ENCODE measurements at regions not wholly inside any gene's neighbourhood (a gene's known extent, or its start where the extent isn't known, plus 50 kb on each side); places are given as distances from the start of the nearest gene placed in this dataset.
A peak's percentile ranks its signal among the peaks of the same experiment; 100 is the strongest.

DNA sequence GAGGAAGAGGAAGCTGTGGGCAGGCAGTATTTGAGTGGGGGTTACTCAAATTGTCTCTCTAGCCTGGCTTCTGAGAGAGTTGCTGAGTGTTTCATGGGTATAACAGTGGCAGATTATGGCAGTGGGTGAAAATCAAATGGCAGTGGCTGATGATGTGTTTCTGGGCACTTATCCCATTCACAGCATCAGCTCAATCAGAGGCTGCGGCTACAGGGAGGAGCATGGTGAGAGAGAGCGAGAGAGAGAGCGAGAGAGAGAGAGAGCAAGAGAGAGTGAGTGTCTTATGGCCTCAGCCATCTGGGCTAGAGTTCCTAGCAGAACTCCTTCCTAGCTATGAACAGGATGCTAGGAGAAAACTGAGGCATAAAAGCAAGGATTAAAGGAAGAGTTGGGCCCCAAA is 178.9 kb downstream of the OLFM4 start:
- DNase-seq: no peak

GRCh38 chr13:53214433-53214832 is 185.8 kb downstream of the OLFM4 start:
- DNase-seq: no peak

- DNase-seq: no peak
Measured at GRCh38 chr13:53215563-53215962, 186.9 kb downstream of the OLFM4 start.

DNA sequence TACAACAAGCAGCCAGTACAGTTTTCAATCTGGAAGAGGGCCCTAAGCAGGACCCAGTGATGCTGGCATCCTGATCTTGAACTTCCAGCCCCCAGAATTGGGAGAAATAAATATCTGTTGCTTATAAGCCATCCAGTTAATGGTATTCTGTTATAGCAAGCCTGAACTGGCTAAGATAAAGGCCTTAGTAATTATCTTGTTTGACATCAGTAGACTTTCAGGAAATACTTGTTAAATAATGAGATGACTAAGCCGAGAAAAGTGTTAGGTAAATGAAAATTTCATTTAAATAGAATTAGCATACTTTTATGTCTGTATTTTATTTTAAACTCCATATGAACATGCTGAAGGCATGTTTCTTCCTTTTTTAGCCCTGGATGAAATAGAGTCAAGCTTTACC is 188.2 kb downstream of the OLFM4 start:
- no peak for DNase-seq

- no peak for DNase-seq
Measured at GRCh38 chr13:53217194-53217593, 188.6 kb downstream of the OLFM4 start.

DNA sequence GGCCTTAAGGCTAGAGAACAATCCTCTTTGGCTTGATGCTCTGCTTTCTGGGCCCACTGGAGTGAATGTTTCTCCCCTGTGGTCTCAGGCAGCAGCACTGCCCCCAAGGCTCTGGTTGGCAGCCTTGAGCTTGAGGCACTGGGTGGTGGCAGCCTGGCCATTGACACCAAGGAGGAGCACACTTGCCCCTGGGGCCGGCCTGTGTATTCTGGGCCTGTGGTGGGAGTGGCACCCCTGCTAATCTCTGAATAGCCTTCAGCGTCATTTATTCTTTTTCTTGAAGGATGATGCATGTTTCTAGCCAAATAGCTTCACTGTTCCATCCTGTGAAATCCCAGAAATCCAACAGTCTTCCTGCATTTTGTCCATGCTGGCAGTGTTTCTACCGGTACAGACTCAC is 191.4 kb downstream of the OLFM4 start:
- DNase-seq: no peak

GRCh38 chr13:53237696-53238095 is 209.1 kb downstream of the OLFM4 start:
- no peak for DNase-seq

DNA sequence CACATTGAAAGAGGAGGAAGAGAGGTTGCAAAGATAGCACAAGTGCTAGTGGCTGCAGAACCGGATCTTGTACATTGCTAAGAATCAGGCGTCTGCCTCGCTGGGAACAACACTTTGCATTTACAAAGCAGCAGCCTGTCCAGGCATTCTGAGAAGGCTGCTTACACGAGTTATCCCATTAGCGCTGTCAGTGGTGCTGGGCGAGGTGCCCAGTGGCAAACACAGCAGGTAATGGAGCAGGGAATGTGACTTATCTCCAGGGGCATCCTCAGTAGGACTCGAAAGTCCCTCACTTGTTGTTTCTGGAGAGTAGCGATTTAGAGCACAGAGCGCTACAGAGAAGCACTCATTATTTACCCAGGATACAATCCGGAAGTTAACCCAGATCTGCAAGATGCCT is 209.6 kb downstream of the OLFM4 start:
- peak; percentile 14 for DNase-seq

DNA sequence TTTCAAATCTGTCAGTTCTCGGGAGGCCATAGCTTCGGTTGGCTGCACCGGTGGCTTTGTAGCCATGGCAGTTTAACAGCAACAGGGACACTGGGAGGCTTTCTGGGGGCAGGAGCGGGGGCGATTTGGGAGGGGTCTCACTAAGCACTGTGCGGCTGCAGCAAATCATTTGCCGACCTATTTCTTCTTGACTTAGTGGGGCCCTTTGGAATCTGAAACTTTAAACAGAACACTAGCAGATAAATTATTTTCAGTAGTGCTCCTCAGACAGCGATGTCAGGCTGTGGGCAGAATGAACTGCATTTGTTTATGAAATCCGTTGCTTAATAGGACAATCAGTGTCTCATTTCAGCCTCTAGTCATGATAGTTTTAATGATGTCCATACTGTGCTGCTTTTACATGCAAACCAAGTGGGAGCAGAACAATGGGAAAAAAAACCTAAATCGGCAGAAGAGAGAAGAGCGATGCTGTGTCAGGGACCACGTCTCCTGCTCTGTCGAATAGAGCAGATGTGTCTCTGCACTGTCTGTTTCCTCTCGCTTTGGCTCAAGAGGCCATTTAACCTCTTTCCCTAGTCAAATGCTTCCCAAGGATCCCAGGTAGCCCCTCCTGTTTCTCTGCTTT is 211.9 kb downstream of the OLFM4 start:
- DNase-seq: no peak

DNA sequence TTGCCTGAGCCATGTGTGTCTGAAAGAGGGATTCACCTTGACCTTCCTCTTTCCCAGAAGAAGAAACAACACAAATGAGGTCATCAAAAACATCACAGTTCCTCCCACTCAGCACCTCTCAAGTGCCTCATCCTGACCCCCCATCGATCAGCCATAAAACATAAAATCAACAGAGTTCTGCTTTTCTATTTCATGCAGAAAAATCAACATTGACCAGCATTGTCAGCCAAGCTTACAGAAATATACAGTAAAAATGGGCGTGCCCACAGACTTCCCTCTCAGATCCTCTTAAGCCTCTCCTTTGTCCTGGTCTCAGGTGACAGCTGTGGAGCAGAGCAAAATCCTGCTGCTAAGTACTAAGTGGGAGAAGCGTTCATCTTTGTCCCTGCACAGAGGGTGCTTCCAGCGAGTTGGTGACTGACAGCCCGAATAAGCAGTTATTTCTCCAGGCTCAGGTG is 213.3 kb downstream of the OLFM4 start:
- DNase-seq: peak; percentile 63

DNA sequence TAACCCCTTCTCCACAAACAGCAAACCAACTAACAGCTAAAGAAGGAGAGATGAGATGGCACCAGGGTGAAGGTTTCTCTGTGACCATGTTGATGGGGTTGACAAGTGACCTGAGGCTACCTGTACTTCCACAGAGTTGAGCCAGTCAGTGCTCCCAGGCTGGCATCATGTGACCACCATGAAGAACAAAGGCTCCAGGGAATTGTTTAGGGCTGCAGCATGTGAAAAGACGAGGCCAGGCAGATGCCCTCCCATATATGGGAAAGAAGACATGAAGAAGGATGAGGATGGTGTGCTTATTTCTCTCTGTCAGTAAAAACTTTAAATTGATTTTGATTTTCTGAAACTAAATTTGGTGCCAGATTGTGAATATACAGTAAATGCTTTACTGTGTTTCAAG is 220.6 kb downstream of the OLFM4 start:
- no peak for DNase-seq

GRCh38 chr13:53250272-53250875 is 221.8 kb downstream of the OLFM4 start:
- peak; percentile 58 for DNase-seq

DNA sequence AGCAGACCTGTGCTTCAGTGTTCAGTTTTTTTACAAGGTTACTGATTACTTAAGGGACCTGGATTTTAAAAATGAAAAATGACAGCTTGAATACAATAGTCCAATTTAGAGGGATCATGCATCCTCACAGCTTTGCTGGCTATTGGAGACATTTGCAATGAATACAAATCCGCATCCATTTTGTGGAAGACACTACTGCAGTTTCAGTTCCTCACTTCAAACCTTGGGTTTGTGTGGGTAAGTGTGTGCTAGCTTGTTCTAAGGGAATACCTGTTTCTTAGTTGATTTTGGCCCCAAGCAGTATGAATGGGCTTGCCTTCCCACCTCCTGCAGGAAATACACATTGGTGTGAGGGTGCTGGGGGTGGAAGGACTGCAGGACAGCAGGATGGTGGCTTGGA is 222.4 kb downstream of the OLFM4 start:
- DNase-seq: no peak

DNA sequence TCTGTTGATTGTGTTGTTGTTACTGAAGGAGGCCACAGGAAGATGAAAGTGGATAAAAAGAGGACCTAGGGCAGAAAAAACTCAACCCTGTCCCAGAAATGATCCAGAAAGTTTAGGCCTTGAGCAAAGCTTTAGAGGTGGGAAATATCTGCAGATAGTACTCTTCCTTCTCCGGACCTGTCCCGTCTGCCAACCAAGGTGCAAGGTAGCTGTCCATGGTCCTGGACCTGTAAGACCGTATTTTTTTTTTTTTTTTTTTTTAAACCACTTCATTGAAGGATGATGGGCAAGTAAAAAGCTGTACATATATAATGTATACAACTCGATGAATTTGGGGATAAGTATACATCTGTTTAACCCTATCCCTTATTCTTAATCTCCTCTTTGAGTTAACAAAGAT is 225.9 kb downstream of the OLFM4 start:
- DNase-seq: no peak

GRCh38 chr13:53255795-53256194 is 227.2 kb downstream of the OLFM4 start:
- no peak for DNase-seq

DNA sequence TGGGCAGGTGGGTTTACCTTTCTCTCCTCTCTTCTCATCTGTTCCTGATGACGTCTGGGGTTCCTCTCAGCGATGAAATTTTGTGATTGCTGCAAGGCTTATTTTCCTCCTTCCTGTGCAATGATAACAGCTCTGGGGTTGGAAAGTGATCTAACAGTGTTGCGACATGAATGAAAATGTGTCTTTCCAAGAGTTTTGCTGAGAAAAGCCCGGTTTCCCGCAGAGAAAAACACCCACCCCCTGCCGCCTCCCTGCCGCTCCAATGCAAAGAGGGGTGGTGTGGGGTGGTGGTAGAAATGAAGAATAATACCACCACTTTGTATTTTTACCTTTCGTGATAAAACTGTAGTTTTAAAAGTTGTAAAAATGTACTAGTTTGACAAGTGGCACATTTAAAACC is 232.0 kb downstream of the OLFM4 start:
- no peak for DNase-seq

DNA sequence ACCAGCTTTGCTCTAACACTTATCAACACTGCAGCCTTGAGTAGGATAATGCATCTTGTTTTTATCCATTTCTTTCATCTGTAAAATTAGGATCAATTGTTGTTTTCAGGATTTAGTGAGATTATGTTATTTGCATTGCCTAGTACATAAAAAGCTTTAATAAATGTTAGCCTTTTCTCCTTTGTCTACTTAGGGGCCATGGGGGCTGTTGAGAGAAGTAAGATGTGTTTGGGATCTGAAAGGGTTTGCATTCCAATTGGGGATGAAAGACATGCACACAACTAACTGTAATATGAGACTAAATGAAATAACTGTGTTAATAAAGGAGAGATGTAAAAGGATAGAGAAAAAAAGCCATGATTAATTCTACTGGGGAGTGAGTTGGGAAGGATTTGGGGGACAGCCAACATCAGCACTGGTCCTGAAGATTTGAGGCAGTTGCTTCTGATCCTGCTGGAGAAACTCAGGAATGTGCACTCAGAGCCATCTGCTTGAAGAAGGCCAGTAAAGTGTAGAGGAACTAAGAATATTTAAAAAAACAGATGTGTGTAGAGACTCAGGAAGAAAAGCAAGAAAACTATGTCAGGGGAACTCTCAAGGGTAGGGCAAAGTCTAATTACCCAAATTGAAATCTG is 236.3 kb downstream of the OLFM4 start:
- no peak for DNase-seq

- no peak for DNase-seq
Measured at GRCh38 chr13:53266757-53267156, 238.1 kb downstream of the OLFM4 start.

- DNase-seq: no peak
Measured at GRCh38 chr13:53269634-53270033, 241.0 kb downstream of the OLFM4 start.

DNA sequence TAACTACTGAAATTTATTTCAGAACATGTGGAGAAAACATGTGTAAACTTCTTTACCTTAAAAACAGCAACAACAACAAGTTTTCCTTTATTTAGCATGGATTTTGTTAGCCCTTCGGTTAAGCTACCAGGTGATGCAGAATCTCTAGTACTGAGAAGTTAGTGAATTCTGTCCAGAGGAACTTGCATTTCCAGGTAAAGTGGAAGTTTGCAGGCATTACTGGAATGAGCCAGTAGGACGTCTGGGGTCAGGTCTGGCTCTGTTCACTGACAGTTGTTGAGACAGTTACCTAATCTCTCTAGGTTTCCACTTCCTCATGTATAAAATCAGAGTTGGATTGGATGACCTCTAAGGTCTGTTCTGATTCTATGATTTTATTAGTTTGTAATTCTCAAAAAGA is 244.3 kb downstream of the OLFM4 start:
- DNase-seq: no peak

DNA sequence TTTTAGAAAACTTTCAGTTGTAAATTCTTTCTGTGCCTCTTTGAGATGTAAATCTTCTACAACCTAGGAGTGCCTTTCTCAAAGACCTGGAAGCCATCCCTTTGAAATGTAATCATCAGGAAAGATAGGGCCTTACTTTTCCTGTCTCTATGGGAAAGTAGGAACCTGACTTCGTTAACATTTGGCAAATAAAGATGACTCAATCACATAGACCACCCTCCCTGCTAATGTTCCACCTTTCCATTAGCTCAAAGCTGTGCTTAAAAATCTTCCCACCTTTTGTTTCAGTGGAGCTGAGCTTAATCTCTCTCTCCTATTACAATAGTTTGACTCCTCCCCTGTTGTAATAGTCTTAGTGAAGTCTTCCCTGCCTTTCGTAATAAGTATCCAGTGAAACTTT is 247.7 kb downstream of the OLFM4 start:
- no peak for DNase-seq

GRCh38 chr13:53281677-53282076 is 253.1 kb downstream of the OLFM4 start:
- no peak for DNase-seq

GRCh38 chr13:53285896-53286430 is 257.4 kb downstream of the OLFM4 start:
- DNase-seq: no peak

DNA sequence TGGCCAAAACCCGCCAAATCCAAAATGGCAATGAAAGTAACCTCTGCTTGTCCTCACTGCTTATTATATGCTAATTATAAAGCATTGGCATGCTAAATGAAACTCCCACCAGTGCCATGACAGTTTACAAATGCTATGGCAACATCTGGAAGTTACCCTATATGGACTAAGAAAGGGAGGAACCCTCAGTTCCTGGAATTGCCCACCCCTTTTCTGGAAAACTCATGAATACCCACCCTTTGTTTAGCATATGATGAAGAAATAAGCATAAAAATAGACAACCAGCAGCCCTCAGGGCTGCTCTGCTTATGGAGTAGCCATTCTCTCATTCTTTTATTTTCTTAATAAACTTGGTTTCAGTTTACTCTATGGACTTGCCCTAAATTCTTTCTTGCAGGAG is 269.8 kb downstream of the OLFM4 start:
- no peak for DNase-seq
